IMR-90 (cell line): ENCODE measurements at regions not wholly inside any gene's neighbourhood (a gene's known extent, or its start where the extent isn't known, plus 50 kb on each side); places are given as distances from the start of the nearest gene placed in this dataset.

ENCODE experiments used
- ATAC-seq: fragments of 200-7000 bp; cut with Tn5 transposase; 2 replicates; pipeline ENCODE4 v1.9.1; 2020; ENCODE audit warnings: low read depth, mild to moderate bottlenecking, moderate library complexity
- BruUV-seq: library from RNA; stranded (reverse); fragments of 400-500 nt; replicated peaks from 2 replicates; lab custom pipeline; 2021; lab: Mats Ljungman, UMichigan
- CTCF ChIA-PET: fragments of 300-600 bp; formaldehyde crosslinking; extraction: SDS; loops from one replicate; lab custom pipeline; 2021; ENCODE audit warnings: antibody characterized with exemption; lab: Yijun Ruan, JAX
- POLR2A ChIA-PET: fragments of 300-600 bp; sonication (Branson Sonifier 250); formaldehyde crosslinking; loops from one replicate; lab custom pipeline; 2022; ENCODE audit warnings: antibody characterized with exemption; ENCODE audit not compliant: unreplicated experiment; lab: Charles Lee
- DNase-seq: peaks from one replicate; pipeline ENCODE4 v3.0.0; 2013
- H2AFZ ChIP-seq: replicated peaks from 2 replicates; pipeline ENCODE3; 2013; ENCODE audit warnings: low read length, mild to moderate bottlenecking; ENCODE audit not compliant: poor library complexity
- H2AK5ac ChIP-seq: 2 replicates; pipeline ENCODE4 v1.6.1; 2013; ENCODE audit warnings: low read depth, low read length, inconsistent platforms
- H2AK9ac ChIP-seq: replicated peaks from 2 replicates; pipeline ENCODE3; 2013; ENCODE audit warnings: mild to moderate bottlenecking, low read depth, low read length, moderate library complexity; ENCODE audit not compliant: poor library complexity
- H2BK120ac ChIP-seq: 2 replicates; pipeline ENCODE4 v1.6.1; 2013; ENCODE audit warnings: low read depth, low read length, inconsistent platforms
- H2BK15ac ChIP-seq: 3 replicates; pipeline ENCODE4 v1.6.1; 2013; ENCODE audit warnings: low read depth, low read length, inconsistent platforms
- H2BK20ac ChIP-seq: 2 replicates; pipeline ENCODE4 v1.6.1; 2013; ENCODE audit warnings: low read depth, mild to moderate bottlenecking, inconsistent platforms, low read length, moderate library complexity
- H2BK5ac ChIP-seq: 2 replicates; pipeline ENCODE4 v1.6.1; 2013; ENCODE audit warnings: mild to moderate bottlenecking, low read depth, low read length, inconsistent platforms; ENCODE audit not compliant: poor library complexity, severe bottlenecking
- H3K14ac ChIP-seq: replicated peaks from 2 replicates; pipeline ENCODE4 v1.6.1; 2013; ENCODE audit warnings: low read depth, low read length, inconsistent platforms
- H3K18ac ChIP-seq: 2 replicates; pipeline ENCODE4 v1.6.1; 2013; ENCODE audit warnings: low read depth, low read length, control low read depth
- H3K23ac ChIP-seq: 2 replicates; pipeline ENCODE4 v1.6.1; 2013; ENCODE audit warnings: low read depth, low read length, inconsistent platforms
- H3K27ac ChIP-seq: 2 replicates; pipeline ENCODE4 v1.5.1; 2013; ENCODE audit warnings: mild to moderate bottlenecking, control low read depth, low read length; ENCODE audit not compliant: insufficient read depth
- H3K27me3 ChIP-seq: 2 replicates; pipeline ENCODE4 v1.6.1; 2013; ENCODE audit warnings: low read length; ENCODE audit not compliant: control insufficient read depth, insufficient read depth
- H3K36me3 ChIP-seq: 2 replicates; pipeline ENCODE4 v1.6.1; 2013; ENCODE audit warnings: low read length, mixed read lengths; ENCODE audit not compliant: control insufficient read depth, insufficient read depth
- H3K4ac ChIP-seq: 2 replicates; pipeline ENCODE4 v1.6.1; 2013; ENCODE audit warnings: low read depth, low read length, inconsistent platforms
- H3K4me1 ChIP-seq: 2 replicates; pipeline ENCODE4 v1.6.1; 2013; ENCODE audit warnings: low read length, mixed read lengths; ENCODE audit not compliant: control insufficient read depth, insufficient read depth
- H3K4me2 ChIP-seq: 2 replicates; pipeline ENCODE4 v1.6.1; 2013; ENCODE audit warnings: low read depth, mild to moderate bottlenecking, control low read depth, low read length, moderate library complexity
- H3K4me3 ChIP-seq: 2 replicates; pipeline ENCODE4 v1.5.1; 2013; ENCODE audit warnings: low read depth, mild to moderate bottlenecking, control low read depth, low read length, moderate library complexity; ENCODE audit not compliant: insufficient read depth
- H3K56ac ChIP-seq: 2 replicates; pipeline ENCODE4 v1.6.1; 2013; ENCODE audit warnings: low read length, inconsistent platforms; ENCODE audit not compliant: insufficient read depth; ENCODE audit errors: extremely low read depth
- H3K79me1 ChIP-seq, 2 experiments: 2 replicates each; pipeline ENCODE4 v1.6.1; 2013; ENCODE audit warnings: low read length in 2 of 2, inconsistent platforms in 1 of 2, low read depth in 1 of 2
- H3K9ac ChIP-seq: 2 replicates; pipeline ENCODE4 v1.6.1; 2013; ENCODE audit warnings: low read depth, low read length, control low read depth
- H3K9me1 ChIP-seq: 2 replicates; pipeline ENCODE4 v1.6.1; 2013; ENCODE audit warnings: low read length, inconsistent platforms; ENCODE audit not compliant: insufficient read depth
- H3K9me3 ChIP-seq: 2 replicates; pipeline ENCODE4 v1.6.1; 2013; ENCODE audit warnings: low read length; ENCODE audit not compliant: control insufficient read depth, insufficient read depth
- H4K20me1 ChIP-seq: 2 replicates; pipeline ENCODE4 v1.6.1; 2013; ENCODE audit warnings: low read length, inconsistent platforms; ENCODE audit not compliant: insufficient read depth
- H4K5ac ChIP-seq: 2 replicates; pipeline ENCODE4 v1.6.1; 2013; ENCODE audit warnings: mild to moderate bottlenecking, low read depth, low read length, control low read depth
- H4K8ac ChIP-seq, 2 experiments: 2 replicates each; pipeline ENCODE4 v1.6.1; 2013; ENCODE audit warnings: low read depth in 2 of 2, low read length in 2 of 2, control low read depth in 1 of 2, inconsistent platforms in 1 of 2
- H4K91ac ChIP-seq: 2 replicates; pipeline ENCODE4 v1.6.1; 2013; ENCODE audit warnings: low read depth, low read length, inconsistent platforms; ENCODE audit not compliant: insufficient read depth
- BHLHE40 ChIP-seq: fragments of 150-350 bp; IDR thresholded peaks from 2 replicates; pipeline ENCODE4 v1.6.1; 2016; ENCODE audit warnings: mild to moderate bottlenecking, low read depth, low read length
- CEBPB ChIP-seq: IDR thresholded peaks from 2 replicates; pipeline ENCODE4 v1.6.1; 2012; ENCODE audit warnings: low read depth, low read length, improper control_type of control experiment
- CHD1 ChIP-seq: IDR thresholded peaks from 2 replicates; pipeline ENCODE4 v1.6.1; 2012; ENCODE audit warnings: low read depth, low read length, improper control_type of control experiment
- CTCF ChIP-seq: conservative IDR thresholded peaks from 2 replicates; pipeline ENCODE4 v1.5.1; 2012; ENCODE audit warnings: mild to moderate bottlenecking, low read depth, low read length, improper control_type of control experiment
- ELK1 ChIP-seq: fragments of 150-350 bp; IDR thresholded peaks from 2 replicates; pipeline ENCODE4 v1.6.1; 2016; ENCODE audit warnings: low read depth, mild to moderate bottlenecking, low read length, moderate library complexity, borderline replicate concordance
- FOS ChIP-seq: fragments of 150-350 bp; IDR thresholded peaks from 2 replicates; pipeline ENCODE4 v1.6.1; 2016; ENCODE audit warnings: low read depth, low read length
- MAFK ChIP-seq: IDR thresholded peaks from 2 replicates; pipeline ENCODE4 v1.6.1; 2012; ENCODE audit warnings: low read depth, low read length, improper control_type of control experiment
- MAZ ChIP-seq: IDR thresholded peaks from 2 replicates; pipeline ENCODE4 v1.6.1; 2012; ENCODE audit warnings: low read depth, mild to moderate bottlenecking, low read length, improper control_type of control experiment, moderate library complexity, borderline replicate concordance
- MXI1 ChIP-seq: IDR thresholded peaks from 2 replicates; pipeline ENCODE4 v1.6.1; 2012; ENCODE audit warnings: low read depth, mild to moderate bottlenecking, low read length, moderate library complexity, borderline replicate concordance
- NFE2L2 ChIP-seq: fragments of 150-350 bp; IDR thresholded peaks from 2 replicates; pipeline ENCODE4 v1.6.1; 2016; ENCODE audit warnings: low read depth, mild to moderate bottlenecking, low read length
- POLR2A ChIP-seq: IDR thresholded peaks from 2 replicates; pipeline ENCODE4 v1.6.1; 2012; ENCODE audit warnings: mild to moderate bottlenecking, low read depth, low read length
- RAD21 ChIP-seq: IDR thresholded peaks from 2 replicates; pipeline ENCODE4 v1.6.1; 2012; ENCODE audit warnings: low read length, improper control_type of control experiment
- RCOR1 ChIP-seq: IDR thresholded peaks from 2 replicates; pipeline ENCODE4 v1.6.1; 2012; ENCODE audit warnings: mild to moderate bottlenecking, low read length, improper control_type of control experiment; ENCODE audit not compliant: insufficient replicate concordance
- RFX5 ChIP-seq: IDR thresholded peaks from 2 replicates; pipeline ENCODE4 v1.8.0; 2012; ENCODE audit warnings: low read depth, mild to moderate bottlenecking, low read length, moderate library complexity
- SMC3 ChIP-seq: fragments of 150-350 bp; IDR thresholded peaks from 2 replicates; pipeline ENCODE4 v1.6.1; 2016; ENCODE audit warnings: low read depth, mild to moderate bottlenecking, antibody characterized with exemption, low read length, moderate library complexity
- USF2 ChIP-seq: fragments of 150-350 bp; IDR thresholded peaks from 2 replicates; pipeline ENCODE4 v1.6.1; 2017; ENCODE audit warnings: mild to moderate bottlenecking, antibody characterized with exemption, low read length, low read depth
- WGBS, 2 experiments: methylation state at CpG; one replicate each; pipeline versions ENCODE4 v1.1.5 to v1.1.7; 2013; ENCODE audit warnings: missing lambda C conversion rate in 2 of 2; ENCODE audit not compliant: insufficient read length in 1 of 2; ENCODE audit errors: extremely low coverage in 2 of 2; 5-methylcytosine and 5-hydroxymethylcytosine counted together
- dilution Hi-C: fragments of 300-500 bp; cut with HindIII; formaldehyde crosslinking; loops from one replicate; pipeline ENCODE4 v1.14.3; 2018; ENCODE audit warnings: low sequenced_read_pairs; ENCODE audit not compliant: unreplicated experiment
- in situ Hi-C: fragments of 300-500 bp; cut with MboI; formaldehyde crosslinking; loops from 3 replicates; pipeline ENCODE4 v1.14.3; 2019; ENCODE audit warnings: low sequenced_read_pairs, inconsistent platforms, mixed read lengths
- intact Hi-C: fragments of 100-400 bp; cut with micrococcal nuclease; formaldehyde crosslinking; loops from 2 replicates; pipeline ENCODE4 v1.10.0; 2022

- intact Hi-C loops = no loop called here
- no peak for DNase-seq
- H2AFZ ChIP-seq = no peak overlapping the region
- no peak overlapping the region for H3K4ac ChIP-seq
- no peak overlapping the region for H2BK5ac ChIP-seq
- no peak overlapping the region for H3K4me2 ChIP-seq
- CTCF ChIA-PET = no interaction called here
- dilution Hi-C loops = no loop called here
- H3K27ac ChIP-seq = no peak overlapping the region
- no peaks in the 10 kb centered on the region for H3K27me3 ChIP-seq
- H3K9me1 ChIP-seq = no peaks in the 10 kb centered on the region
- no peak for ATAC-seq
- peaks cover 5% of the 10 kb centered on the region for H3K9me3 ChIP-seq
- H2AK5ac ChIP-seq = no peak overlapping the region
- no peak overlapping the region for H3K14ac ChIP-seq
- H3K9ac ChIP-seq = no peak overlapping the region
- no peak overlapping the region for H2BK120ac ChIP-seq
- H4K20me1 ChIP-seq = no peaks in the 10 kb centered on the region
- TF ChIP-seq CEBPB (no peak), MXI1 (no peak), RAD21 (no peak), MAZ (no peak), POLR2A (no peak), RCOR1 (no peak), CTCF (no peak), MAFK (no peak), BHLHE40 (no peak), CHD1 (no peak), NFE2L2 (no peak), FOS (no peak), RFX5 (no peak), SMC3 (no peak), ELK1 (no peak), USF2 (no peak)
- no peak overlapping the region for H3K56ac ChIP-seq
- no peak overlapping the region for H4K91ac ChIP-seq
- H3K79me1 ChIP-seq = no peaks in the 10 kb centered on the region
- H3K36me3 ChIP-seq = no peaks in the 10 kb centered on the region
- no peak overlapping the region for H4K5ac ChIP-seq
- no peak overlapping the region for H2AK9ac ChIP-seq
- no peak overlapping the region for H2BK20ac ChIP-seq
- POLR2A ChIA-PET = no interaction called here
- no peak overlapping the region for H3K18ac ChIP-seq
- in situ Hi-C loops = no loop called here
- no peaks in the 10 kb centered on the region for H3K4me1 ChIP-seq
- H3K23ac ChIP-seq = no peak overlapping the region
- H3K4me3 ChIP-seq = no peak overlapping the region
- no CpG with 5 or more reads among the region's 1 CpG for WGBS, 2 experiments
- BruUV-seq = no TSS peak
- no peak overlapping the region for H2BK15ac ChIP-seq
- no peak overlapping the region for H4K8ac ChIP-seq
These were observed 190.4 kb upstream of the SOX11 start for GRCh38 chr2:5501807-5502206.
